ENCODE measurements at regions not wholly inside any gene's neighbourhood (a gene's known extent, or its start where the extent isn't known, plus 50 kb on each side); places are given as distances from the start of the nearest gene placed in this dataset.

- no peaks in the 10 kb centered on the region for H3K36me3 ChIP-seq (ENCODE audit: control insufficient read depth in 2 of 3, insufficient read depth in 3 of 3, low read length in 3 of 3)
- intact Hi-C loops (cut with DNase I) = no loop called here
Measured at GRCh38 chr4:165654556-165654955, 218.5 kb upstream of the TLL1 start.

GRCh38 chr4:165656399-165656798 lies 216.6 kb upstream of the TLL1 start:
- Histone ChIP-seq H3K36me3 (ENCODE audit: control insufficient read depth in 2 of 3, insufficient read depth in 3 of 3, low read length in 3 of 3) (no peaks in the 10 kb centered on the region), H3K9me3 (ENCODE audit: control insufficient read depth in 2 of 3, insufficient read depth in 1 of 3, low read length in 3 of 3) (no peaks in the 10 kb centered on the region), H3K27ac (ENCODE audit: low read depth in 2 of 2, low read length in 2 of 2) (no peak overlapping the region), H3K4me1 (ENCODE audit: control insufficient read depth in 2 of 3, insufficient read depth in 2 of 3, low read depth in 1 of 3, low read length in 3 of 3) (no peaks in the 10 kb centered on the region), H3K4me3 (ENCODE audit: low read length in 3 of 3) (no peak overlapping the region), H3K27me3 (ENCODE audit: control insufficient read depth, insufficient read depth, low read length) (no peaks in the 10 kb centered on the region), H3K9ac (ENCODE audit: low read length in 3 of 3) (no peak overlapping the region)
- intact Hi-C loops (cut with DNase I) = no loop called here
- DNase-seq = no peak
- FAIRE-seq = no peak
- TF ChIP-seq, protein P1, sequence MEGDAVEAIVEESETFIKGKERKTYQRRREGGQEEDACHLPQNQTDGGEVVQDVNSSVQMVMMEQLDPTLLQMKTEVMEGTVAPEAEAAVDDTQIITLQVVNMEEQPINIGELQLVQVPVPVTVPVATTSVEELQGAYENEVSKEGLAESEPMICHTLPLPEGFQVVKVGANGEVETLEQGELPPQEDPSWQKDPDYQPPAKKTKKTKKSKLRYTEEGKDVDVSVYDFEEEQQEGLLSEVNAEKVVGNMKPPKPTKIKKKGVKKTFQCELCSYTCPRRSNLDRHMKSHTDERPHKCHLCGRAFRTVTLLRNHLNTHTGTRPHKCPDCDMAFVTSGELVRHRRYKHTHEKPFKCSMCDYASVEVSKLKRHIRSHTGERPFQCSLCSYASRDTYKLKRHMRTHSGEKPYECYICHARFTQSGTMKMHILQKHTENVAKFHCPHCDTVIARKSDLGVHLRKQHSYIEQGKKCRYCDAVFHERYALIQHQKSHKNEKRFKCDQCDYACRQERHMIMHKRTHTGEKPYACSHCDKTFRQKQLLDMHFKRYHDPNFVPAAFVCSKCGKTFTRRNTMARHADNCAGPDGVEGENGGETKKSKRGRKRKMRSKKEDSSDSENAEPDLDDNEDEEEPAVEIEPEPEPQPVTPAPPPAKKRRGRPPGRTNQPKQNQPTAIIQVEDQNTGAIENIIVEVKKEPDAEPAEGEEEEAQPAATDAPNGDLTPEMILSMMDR (IDR thresholded peaks at IDR 0.05; ENCODE audit: borderline replicate concordance, extremely low read depth, insufficient read depth) = no peak

More at GRCh38 chr4:165654556-165654955, 218.5 kb upstream of the TLL1 start:
- Histone ChIP-seq H3K27me3 (ENCODE audit: control insufficient read depth, insufficient read depth, low read length) (no peaks in the 10 kb centered on the region), H3K27ac (ENCODE audit: low read depth in 2 of 2, low read length in 2 of 2) (no peak overlapping the region), H3K9ac (ENCODE audit: low read length in 3 of 3) (no peak overlapping the region), H3K9me3 (ENCODE audit: control insufficient read depth in 2 of 3, insufficient read depth in 1 of 3, low read length in 3 of 3) (no peaks in the 10 kb centered on the region), H3K4me3 (ENCODE audit: low read length in 3 of 3) (no peak overlapping the region), H3K4me1 (ENCODE audit: control insufficient read depth in 2 of 3, insufficient read depth in 2 of 3, low read depth in 1 of 3, low read length in 3 of 3) (no peaks in the 10 kb centered on the region)
- FAIRE-seq (no peak), DNase-seq (no peak)
- TF ChIP-seq, protein P1 (IDR thresholded peaks at IDR 0.05; ENCODE audit: borderline replicate concordance, extremely low read depth, insufficient read depth) = no peak

GRCh38 chr4:165656829-165657490 lies 216.1 kb upstream of the TLL1 start:
- FAIRE-seq (no peak), DNase-seq (peak in 2 of 5 donors; percentile 15 to 21)
- Histone ChIP-seq H3K9me3 (ENCODE audit: control insufficient read depth in 2 of 3, insufficient read depth in 1 of 3, low read length in 3 of 3) (no peaks in the 10 kb centered on the region), H3K36me3 (ENCODE audit: control insufficient read depth in 2 of 3, insufficient read depth in 3 of 3, low read length in 3 of 3) (no peaks in the 10 kb centered on the region), H3K4me3 (ENCODE audit: low read length in 3 of 3) (no peak overlapping the region), H3K27ac (ENCODE audit: low read depth in 2 of 2, low read length in 2 of 2) (no peak overlapping the region), H3K4me1 (ENCODE audit: control insufficient read depth in 2 of 3, insufficient read depth in 2 of 3, low read depth in 1 of 3, low read length in 3 of 3) (no peaks in the 10 kb centered on the region), H3K9ac (ENCODE audit: low read length in 3 of 3) (no peak overlapping the region), H3K27me3 (ENCODE audit: control insufficient read depth, insufficient read depth, low read length) (no peaks in the 10 kb centered on the region)
- TF ChIP-seq, protein P1 (IDR thresholded peaks at IDR 0.05; ENCODE audit: borderline replicate concordance, extremely low read depth, insufficient read depth) = no peak
- intact Hi-C loops (cut with DNase I) = no loop called here

GRCh38 chr4:165662341-165662740 lies 210.7 kb upstream of the TLL1 start:
- no peaks in the 10 kb centered on the region for H3K4me1 ChIP-seq (ENCODE audit: control insufficient read depth in 2 of 3, insufficient read depth in 2 of 3, low read depth in 1 of 3, low read length in 3 of 3)
- intact Hi-C loops (cut with DNase I) = no loop called here
- H3K9me3 ChIP-seq (ENCODE audit: control insufficient read depth in 2 of 3, insufficient read depth in 1 of 3, low read length in 3 of 3) = no peaks in the 10 kb centered on the region
- H3K27ac ChIP-seq (ENCODE audit: low read depth in 2 of 2, low read length in 2 of 2) = no peak overlapping the region
- no peak overlapping the region for H3K9ac ChIP-seq (ENCODE audit: low read length in 3 of 3)
- H3K36me3 ChIP-seq (ENCODE audit: control insufficient read depth in 2 of 3, insufficient read depth in 3 of 3, low read length in 3 of 3) = no peaks in the 10 kb centered on the region
- TF ChIP-seq, protein P1 (IDR thresholded peaks at IDR 0.05; ENCODE audit: borderline replicate concordance, extremely low read depth, insufficient read depth) = no peak
- no peak for DNase-seq
- no peaks in the 10 kb centered on the region for H3K27me3 ChIP-seq (ENCODE audit: control insufficient read depth, insufficient read depth, low read length)
- no peak for FAIRE-seq
- H3K4me3 ChIP-seq (ENCODE audit: low read length in 3 of 3) = no peak overlapping the region

Data from kidney (tissue), 13 donors.